ENCODE measurements at regions not wholly inside any gene's neighbourhood (a gene's known extent, or its start where the extent isn't known, plus 50 kb on each side); places are given as distances from the start of the nearest gene placed in this dataset.

DNA sequence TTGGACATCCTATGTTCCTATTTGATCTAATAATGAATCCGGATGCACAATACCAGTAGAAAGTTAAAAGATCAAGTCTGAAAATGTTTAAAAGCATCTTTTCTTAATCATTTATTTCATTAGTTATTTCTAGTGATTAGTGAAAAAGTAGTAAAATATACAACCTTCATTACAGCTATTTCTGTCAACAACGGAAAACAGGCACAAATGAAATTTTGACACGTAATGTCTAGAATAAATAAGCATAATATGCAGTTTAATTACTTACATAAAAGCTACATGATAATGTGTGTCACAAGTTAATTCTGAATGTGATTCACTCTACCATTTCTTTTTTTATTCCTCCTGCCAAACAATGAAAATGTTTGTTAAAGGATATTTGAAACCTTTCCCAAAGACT is 216.1 kb downstream of the MYCN start:
- no peak for DNase-seq

GRCh38 chr2:16155766-16156165 is 215.4 kb downstream of the MYCN start:
- no peak for DNase-seq

DNA sequence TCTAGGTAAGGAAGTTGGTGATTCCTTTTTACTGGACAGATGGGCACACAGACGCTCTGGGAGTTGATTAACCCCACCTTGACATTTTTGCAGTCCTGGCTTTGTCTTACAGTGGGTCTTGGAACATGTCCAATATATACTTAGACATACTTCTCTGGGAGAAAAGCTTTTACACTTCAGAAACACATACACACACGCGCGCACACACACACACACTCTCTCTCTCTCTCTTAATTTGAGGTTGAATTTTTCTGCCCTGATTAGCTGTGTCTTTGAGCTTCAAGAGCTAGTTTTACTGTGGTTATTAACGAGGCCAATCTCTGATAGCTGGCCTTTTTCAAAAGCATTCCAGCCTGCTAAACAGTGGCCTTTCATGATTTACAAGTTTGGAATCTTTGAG is 215.0 kb downstream of the MYCN start:
- peak; percentile 1 for DNase-seq

- DNase-seq, result no peak
Observed at GRCh38 chr2:16154501-16155280, 214.3 kb downstream of the MYCN start.

DNA sequence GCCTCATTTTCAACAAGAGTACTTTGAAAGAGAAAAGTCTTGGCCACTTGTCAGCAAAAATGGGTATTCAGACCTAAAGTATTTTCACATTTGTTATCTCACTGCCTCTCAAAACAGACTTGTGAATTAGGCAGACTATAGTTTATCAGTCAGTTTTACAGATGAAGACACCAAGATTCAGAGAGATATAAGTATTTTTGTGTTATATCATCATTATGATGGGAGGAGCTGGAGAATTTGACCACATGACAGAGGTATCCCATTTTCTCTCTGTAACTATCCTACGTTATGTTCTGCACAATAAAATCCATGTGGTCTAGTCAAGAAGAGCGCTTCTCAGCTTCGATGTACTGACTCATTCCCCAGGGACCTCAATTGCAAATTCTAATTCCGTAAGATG is 213.7 kb downstream of the MYCN start:
- DNase-seq, result no peak

DNA sequence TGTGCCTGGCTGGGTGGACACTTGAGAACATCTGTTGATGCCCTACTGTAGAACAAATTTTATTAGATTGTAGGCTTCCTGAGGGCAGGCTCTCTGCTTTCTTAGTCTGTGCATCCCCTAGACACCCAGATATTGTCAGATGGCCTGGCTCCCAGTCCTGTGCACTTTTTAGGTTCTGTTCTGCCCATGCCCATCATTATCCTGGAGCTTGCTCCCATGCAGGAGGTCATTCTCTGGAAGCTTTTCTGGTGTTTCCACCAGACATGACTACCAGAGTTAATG is 213.3 kb downstream of the MYCN start:
- DNase-seq, result no peak

DNA sequence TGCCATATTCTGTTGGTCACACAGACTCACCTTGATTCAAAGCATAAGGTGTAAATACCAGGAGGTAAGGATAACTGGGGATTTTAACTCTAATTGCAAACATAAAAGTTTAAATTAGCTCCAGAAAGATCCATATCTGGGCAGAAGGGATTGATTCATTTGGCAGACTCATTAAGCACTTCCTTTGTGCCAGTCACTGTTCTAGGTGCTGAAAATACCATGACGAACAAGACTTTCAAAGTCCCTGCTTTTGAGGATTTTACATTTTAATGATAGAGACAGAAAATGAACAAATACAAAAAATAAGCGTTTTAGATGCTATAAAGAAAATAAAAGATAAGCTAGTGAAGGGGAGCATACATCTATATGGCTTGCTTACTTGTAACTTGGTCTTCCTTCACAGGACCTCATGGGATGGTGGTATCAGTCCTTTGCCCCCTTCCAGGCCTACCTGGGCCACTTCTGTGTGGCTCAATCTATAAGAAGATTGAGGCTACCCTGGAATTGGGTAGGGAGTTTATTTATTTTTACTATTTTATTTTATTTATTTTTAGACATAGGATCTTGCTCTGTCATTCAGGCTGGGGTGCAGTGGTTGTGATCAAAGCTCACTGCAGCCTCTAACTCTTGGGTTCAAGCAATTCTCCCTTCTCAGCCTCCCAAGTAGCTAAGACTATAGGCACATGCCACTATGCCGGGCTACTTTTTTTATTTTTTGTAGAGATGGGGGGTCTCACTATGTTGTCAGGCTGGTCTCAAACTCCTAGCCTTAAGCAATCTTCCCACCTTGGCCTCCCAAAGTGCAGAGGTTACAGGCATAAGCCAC is 212.8 kb downstream of the MYCN start:
- DNase-seq, result no peak

DNA sequence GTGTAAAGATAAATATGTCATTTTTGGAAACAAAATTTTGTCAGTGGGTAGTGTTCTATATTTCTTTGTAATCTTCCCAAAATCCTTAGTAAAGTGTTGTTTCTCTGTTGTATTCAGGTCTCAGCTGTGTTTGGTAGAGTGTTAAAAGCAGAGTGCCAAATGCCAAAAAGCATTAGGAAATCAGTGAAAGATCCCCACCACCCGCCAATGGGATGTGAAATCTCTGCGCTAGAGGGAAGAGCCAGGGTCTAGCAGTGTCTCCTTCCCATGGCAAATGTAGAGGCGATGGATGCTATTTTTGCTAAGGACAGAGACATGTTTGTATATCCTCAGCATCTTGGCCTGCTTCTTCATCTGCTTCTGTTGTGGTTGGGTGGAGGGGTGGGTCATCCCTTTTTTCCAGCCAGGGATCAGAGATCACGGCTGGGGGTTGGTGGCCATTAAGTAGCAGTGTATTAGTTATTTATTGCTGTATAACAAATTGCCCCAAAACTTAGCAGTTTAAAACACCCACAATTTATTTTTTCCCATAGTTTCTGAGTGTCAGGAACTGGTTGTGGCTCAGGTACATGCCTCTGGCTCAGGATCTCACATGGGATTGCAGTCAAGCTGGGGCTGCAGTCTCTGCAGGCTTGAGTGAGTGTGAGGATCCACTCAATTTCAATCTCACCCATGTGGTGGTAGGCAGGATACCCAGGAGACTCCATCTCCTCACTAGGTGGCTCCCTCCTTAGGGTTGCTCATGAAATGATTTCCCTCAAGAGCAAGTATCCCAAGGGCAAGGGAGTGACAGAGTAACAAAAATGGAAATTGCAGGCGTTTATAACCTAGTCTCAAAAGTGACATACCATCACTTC is 211.9 kb downstream of the MYCN start:
- DNase-seq, result no peak

- no peak for DNase-seq
Observed at GRCh38 chr2:16151651-16152050, 211.3 kb downstream of the MYCN start.

DNA sequence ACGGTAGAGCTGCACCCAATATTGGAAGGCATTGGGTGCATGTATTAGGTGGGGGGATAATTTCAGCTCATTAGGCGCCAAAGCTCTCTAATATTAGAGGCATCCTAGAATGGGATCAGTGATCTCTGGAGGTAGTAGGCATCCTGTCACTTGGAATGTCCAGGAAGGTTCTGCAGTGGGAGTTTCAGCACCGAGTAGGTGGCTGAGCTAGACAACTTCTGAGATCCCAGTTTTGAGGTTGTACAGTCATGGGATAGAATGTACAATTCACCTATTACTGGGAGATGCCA is 210.9 kb downstream of the MYCN start:
- DNase-seq, result no peak

- DNase-seq, result no peak
Observed at GRCh38 chr2:16150456-16151280, 210.3 kb downstream of the MYCN start.

GRCh38 chr2:16149349-16150243 is 209.2 kb downstream of the MYCN start:
- DNase-seq, result no peak

DNA sequence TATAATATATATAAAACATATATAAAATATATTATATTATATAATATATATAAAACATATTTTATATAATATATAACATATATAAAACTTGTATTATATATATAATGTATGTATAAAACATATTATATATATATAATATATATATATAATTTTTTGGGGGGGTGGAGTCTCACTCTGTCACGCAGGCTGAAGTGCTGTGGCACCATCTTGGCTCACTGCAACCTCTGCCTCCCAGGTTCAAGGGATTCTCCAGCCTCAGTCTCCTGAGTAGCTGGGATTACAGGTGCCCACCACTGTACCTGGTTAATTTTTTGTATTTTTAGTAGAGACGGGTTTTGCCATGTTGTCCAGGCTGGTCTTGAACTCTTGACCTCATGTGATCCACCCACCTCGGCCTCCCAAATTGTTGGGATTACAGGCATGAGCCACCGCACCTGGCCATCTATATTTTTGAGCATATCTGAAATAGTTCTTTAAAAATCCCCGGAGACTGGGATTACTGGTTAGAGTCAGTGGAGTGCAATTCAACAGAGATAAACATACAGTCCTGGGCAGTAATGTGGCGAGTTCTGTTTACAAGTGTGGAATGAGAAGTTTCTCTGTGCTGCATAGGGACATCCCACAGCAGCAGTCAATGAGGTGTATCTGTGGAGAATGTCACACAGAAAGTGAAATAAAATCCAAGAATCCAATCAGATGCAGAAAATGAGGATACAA is 208.4 kb downstream of the MYCN start:
- no peak for DNase-seq

GRCh38 chr2:16142383-16143361 is 202.3 kb downstream of the MYCN start:
- peak; percentile 0 for DNase-seq

DNA sequence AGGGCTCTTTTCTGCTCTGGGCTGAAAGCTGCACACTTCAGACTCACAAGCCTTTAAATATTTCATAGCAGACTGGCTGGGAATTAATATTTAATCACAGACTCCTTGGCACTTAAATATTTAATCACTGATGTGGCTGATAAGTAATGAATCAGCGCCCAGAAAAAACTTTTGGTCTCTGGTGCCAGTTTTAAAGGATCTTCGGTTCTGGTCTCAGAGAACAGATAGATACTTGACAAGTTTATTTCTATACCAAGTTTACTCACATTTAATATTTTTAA is 201.2 kb downstream of the MYCN start:
- no peak for DNase-seq

DNA sequence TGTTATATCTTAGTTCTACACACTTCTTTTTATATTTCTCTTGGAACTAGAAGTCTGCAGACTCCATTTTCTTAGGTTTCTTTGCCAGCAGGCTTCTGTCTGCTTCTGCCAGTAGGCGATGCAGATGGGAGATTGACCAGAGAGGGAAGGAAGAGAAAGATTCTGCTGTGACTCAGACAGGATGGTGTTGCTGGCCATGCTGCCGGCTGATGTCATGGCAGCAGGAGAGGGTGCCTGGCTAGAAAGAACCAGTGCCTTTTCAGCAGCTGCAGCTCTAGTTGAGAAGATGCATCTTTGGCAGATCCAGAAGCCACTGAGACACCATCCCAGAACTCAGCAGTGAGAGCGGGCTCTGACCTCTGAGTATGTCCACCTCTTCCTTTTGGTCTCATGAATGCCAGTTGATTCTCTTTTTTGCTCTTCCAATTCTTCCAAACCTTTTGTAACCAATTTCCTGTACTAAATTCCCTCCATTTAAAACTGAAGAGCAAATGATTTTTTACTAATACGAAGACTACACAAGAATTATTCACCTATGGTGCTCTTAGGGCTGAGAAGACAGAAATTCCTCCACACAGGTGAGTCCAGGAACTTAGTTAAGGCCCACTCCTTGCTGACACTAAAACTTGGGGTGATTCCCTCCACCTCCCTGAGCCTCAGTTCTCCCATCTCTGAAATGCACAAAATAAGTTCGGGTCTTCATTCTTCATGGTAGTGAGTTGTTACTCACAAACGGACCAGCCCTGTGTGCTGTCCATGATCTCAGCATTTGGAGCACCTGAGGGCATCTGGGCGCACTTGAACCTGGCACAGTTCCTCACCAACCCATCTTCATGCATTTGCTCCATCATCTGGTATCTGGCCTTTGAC is 200.7 kb downstream of the MYCN start:
- DNase-seq, result no peak

GRCh38 chr2:16139663-16140615 is 199.6 kb downstream of the MYCN start:
- DNase-seq, result no peak
